NCI-H1417 treated with DMSO at 0.1 percent for 48 hours (cell line): ENCODE measurements at regions not wholly inside any gene's neighbourhood (a gene's known extent, or its start where the extent isn't known, plus 50 kb on each side); places are given as distances from the start of the nearest gene placed in this dataset.
"Not testable (repeated sequence)": the region's sequence is repeated elsewhere in the genome, so short reads cannot be mapped to it uniquely, and the experiment has no call there.

Source experiments
- DNase-seq: peaks from one replicate; lab custom pipeline; 2025; lab: John Stamatoyannopoulos, UW

DNA sequence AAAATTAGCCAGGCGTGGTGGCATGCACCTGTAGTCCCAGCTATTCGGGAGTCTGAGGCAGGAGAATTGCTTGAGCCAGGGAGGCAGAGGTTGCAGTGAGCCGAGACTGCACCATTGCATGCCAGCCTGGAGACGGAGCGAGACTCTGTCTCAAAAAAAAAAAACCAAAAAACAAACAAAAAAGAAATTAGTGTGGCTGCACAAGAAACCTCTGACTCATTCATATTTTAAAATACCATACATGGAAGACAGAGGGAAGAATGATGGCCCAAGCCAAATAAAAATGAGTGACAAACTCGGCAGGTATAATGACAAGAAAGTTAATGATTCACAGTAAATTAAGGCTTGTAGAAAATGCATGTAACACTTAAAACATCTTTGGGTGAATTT lies 875.8 kb downstream of the EPHA4 start:
- no peak for DNase-seq

DNA sequence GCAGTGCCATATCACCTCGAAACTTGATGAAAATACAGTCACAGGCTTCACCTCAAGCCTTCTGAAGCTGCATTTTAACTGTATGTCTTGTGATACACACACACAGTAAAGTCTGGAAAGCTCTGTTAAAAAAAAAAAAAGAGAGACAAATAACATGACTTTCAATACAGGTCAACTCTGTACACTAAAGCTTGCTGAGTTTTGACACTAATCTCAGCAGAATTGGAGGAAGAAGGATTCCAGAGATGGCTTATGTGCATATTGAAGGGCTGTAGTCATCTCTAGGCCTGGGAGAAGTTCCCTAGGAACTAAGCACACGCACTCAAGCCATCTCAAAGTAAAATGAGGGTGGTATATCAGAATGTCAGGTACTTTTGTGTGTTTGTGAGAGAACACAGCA lies 875.1 kb downstream of the EPHA4 start:
- no peak for DNase-seq

DNA sequence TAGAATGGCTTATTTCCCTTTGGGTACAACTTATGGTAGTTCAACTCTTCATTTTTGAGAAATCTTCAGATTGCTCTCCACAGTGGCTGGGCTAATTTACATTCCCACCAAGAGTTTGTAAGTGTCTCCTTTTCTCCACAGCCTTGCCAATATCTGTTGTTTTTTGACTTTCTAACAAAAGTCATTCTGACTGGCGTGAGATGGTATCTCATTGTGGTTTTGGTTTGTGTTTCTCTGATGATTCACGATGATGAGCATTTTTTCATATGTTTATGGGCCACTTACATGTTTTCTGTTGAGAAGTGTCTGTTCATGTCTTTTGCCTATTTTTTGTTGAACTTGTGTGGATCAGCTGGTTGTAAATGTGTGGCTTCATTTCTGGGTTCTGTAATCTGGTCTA lies 871.0 kb downstream of the EPHA4 start:
- DNase-seq: no peak

DNA sequence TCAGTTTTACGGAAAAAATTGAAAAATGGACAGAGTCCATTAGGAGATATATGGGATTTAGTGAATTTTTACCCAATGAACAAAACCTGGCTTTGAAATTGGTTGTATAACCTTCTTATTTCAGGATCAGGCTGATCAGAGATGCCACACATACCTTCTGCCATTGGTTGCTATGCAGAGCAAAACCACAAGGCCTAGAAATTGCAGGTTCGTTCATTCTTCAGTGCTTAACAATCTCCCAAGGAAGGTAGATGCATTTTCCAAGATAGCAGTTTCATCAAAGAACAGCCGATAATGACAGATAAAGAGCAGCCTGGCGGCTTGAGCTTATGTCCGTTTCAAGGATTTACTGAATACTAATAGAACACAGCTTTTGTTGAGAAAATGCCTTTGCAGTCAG lies 868.8 kb downstream of the EPHA4 start:
- no peak for DNase-seq

DNA sequence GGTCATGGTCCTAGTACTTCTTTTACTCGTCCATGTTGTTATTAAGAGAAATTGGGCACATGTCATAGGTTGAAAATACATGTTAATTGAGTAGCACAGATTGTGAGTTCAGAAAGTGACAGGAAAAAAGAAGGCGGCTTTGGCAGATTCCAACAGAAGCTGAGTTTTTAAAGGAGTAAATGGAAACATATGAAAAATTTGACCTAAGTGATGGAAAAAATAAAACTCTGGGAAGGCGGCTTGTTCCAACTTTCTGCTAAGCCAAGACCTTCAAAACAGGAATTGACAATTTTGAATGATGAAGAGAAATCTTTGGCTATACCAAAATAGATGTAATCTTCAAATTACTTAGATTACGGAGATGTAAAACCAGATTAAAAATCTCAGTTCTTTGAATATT lies 868.0 kb downstream of the EPHA4 start:
- no peak for DNase-seq

DNA sequence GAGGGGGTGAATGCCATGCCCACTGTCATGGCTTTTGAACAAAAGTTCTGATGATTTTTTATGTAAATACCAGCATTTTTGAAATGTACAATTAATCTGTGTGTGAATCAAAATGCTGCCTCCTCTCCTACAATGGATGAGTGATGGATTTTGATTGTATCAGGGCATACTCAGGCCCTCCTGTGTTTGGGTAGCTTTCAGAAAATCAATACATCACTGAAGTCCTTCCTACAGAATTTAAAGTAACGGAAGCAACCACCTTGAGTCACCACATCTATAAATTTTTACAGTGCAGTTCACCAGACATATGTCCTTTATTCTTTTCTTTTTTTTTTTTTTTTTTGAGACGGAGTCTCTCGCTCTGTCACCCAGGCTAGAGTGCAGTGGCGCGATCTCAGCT lies 867.3 kb downstream of the EPHA4 start:
- no peak for DNase-seq

DNA sequence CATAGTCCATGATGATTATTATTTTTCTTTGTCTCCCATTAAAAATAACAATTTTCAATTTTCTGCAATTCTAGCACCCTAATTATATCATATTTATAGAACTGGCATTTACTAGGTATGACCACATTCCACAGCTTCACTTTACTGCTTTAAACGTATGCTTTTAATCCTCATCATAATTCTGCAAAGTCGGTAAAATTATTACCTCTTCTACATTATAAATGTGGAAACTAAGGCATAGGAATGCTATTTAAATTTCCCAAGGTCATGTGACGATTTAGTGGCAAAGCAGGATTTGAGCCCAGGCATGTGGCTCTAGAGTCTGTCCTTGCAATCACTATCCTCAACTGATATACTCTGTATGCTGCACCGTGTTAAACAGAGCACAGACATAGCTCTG lies 866.4 kb downstream of the EPHA4 start:
- no peak for DNase-seq

DNA sequence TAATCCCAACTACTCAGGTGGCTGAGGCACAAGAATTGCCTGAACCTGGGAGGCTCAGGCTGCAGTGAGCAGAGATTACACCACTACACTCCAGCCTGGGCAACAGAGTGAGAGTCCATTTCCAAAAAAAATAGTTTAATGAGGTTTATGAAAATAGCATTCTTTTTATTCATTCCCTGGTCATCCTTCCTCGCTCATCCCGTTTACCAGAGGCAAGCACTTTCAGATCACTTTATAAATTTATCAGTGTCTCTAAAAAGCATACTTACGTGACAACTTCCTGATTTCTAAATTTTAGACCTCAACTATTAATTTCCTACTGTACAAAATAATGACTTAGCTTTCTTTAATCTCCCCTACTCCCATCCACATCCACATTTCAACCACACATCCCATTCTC lies 864.8 kb downstream of the EPHA4 start:
- no peak for DNase-seq

DNA sequence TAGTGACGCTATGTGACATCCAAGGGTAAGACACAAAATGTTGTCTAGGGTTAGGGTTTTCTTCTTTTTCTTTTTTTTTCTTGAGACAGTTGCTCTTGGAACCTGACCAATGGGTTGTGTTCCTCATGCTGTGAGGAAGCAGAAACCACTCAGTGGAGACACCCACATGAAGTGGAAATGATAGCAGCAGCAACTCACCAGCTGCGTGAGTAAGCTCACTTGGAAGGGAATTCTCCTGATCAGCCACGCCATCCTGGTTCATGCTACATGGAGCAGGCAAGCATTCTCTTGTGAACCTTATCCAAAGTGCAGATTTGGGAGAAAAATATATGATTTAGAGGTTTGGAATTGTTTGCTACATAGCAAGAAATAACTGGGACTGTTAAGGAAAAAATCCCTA lies 863.7 kb downstream of the EPHA4 start:
- DNase-seq: no peak

DNA sequence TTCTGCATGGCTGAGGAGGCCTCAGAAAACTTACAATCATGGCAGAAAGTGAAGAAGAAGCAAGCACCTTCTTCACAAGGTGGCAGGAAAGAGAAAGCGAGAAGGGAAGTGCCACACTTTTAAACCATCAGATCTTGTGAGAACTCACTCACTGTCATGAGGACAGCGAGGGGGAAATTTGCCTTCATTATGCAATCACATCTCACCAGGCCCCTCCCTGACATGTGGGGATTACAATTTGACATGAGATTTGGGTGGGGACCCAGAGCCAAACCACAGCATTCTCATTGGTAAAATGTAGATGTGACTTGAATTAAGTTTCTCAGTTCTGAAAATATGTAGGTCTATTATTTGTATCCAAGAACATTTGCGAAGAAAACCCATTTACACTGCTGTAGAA lies 854.8 kb downstream of the EPHA4 start:
- DNase-seq: no peak

DNA sequence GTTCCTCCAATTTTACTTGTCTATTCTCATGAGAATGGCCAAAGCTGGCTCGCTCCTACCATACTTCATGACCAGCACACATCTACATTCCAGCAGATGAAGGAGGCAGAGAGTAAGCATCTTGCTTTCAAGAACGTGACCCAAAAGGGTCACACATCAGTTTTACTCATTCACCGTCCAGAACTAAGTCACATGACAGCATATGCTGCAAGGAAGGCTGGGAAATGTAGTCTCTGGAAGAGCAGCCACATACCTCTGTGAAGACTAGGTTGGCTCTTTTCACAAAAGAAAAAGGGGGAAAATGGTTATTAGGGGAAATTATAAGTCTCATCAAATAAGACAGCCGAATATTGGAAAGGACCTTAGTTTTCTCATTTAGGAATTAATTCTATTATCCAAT lies 835.3 kb downstream of the EPHA4 start:
- no peak for DNase-seq

DNA sequence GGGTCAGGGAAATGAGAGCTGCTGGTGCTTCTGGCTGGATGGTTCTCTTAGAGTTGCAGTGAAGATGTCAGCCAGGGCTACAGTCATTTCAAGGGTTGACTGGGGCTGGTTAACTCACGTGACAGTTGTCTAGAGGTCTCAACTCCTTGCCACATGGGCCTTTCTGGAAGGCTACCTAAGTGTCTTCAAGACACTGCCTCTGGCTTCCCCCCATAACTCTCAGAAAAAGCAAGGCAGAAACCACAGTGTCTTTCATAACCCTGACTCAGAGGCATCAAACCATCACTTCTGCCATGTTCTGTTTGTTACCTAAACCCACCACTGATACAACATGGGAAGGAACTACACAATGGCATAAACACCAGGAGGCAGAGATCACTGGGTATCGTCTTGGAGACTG lies 828.9 kb downstream of the EPHA4 start:
- no peak for DNase-seq

DNA sequence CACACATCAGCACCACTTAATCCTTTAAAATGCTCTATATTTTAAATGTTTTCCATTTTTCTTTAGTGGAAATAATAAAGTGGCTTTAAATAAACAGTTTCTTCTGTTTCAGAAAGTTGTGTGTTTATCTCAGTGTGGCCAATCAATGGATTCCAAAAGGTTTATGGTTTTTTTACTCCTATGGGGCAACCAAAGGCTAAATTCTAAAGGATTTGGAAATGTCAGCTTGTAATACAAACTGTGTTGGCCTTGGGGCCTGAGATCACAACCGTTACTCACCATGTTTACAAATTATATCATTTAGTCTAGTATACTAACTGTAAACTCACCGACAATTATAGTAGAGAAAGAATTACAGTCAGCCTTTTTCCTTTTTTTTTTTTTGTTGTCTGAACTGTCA lies 827.2 kb downstream of the EPHA4 start:
- DNase-seq: no peak

DNA sequence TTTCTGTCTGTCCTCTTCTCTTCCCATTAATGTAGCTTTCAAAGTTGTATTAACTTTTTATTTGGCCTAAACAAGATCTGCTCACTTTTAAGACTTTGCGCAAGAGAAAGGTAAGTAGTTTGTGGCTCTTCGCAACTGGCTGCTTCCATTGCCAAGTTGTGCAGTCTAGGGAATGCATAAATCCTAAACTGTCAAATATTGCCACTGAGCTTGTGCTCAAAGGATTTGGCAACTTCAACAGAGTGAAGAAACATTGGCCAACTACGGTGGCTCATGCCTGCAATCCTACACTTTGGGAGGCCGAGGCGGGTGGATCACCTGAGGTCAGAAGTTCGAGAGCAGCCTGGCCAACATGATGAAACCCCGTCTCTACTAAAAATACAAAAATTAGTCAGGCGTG lies 826.4 kb downstream of the EPHA4 start:
- no peak for DNase-seq

DNA sequence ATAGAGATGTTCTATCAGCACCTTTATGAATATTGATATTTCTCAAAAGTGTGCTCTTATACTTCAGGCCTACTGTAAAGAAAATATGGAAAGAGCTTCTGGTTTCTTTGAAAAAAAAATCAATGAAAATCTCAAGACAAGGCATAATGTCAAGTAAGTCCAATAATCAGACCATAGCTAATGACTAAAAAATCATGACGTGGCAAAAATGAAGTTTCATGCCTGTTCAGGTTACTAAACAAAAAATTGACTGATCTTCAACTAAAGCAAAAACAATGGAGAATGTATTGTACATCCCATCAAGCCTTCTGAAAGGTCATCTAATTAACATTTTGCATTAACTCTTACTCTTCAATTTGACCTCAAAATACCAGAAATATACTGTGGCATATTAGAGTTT lies 824.4 kb downstream of the EPHA4 start:
- no peak for DNase-seq

DNA sequence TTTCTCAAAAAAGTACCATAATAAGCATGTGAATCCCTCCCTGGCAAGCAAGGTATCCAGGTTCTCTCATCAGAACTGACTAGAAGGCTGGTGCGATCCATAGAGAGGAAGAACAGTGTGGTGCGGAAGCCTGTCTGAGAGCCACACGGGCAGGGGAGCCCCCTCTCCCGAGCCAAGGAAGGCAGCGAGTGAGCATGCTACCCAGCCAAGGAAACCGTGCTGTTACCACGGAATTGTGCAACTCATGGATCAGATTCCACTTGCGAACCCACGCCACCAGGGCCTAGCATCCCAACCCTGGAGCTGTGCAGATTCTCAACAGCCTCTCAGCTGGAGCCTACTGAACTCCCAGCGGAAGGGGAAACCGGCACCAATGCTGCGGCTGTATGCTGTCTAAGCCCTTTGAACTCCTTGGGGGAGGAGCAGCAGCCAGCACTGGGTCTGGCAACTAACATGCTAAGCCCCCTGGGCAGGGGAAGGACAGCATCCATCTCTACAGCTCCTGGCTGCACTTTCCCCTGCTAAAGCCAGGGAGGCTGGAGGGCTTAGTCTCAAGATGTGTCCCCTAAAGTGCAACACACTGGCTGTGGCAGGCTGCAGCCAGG lies 823.1 kb downstream of the EPHA4 start:
- DNase-seq: no peak

DNA sequence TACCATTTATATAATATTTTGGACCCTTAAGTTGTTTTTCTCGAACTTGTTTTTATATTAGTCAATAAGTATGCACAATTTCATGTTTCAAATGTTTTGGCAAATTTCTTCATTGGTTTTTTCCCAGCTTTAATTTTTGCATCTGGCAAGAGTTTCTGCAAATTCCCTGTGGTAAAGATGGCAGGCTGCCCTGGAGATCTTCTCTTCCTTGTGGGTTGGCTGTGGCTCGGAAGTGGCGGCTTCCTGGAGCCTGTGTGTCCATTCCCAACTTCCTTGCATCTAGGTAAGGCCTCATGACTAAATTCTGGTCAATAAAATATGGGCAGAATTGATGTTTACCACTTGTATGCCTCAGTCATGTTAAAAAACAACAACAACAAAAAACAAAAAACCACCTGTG lies 818.6 kb downstream of the EPHA4 start:
- DNase-seq: no peak

DNA sequence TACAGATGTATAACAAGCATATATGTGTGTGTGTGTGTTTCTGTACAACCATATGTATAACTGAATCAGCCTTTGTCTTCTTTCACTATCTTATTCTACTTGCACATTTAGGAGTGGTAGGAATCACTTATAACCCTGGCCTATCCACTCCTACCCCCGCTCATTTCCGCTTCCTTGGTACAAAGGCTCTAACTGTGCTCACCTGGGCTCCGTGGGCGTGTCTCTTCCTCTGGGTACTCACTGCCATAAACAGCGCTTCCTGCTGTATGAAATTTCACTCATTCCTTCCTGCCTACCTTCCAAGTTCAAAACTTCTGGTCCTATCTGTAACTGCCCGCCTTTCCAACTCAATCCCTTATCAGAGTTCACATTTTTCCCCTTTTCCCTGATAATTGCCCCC lies 815.5 kb downstream of the EPHA4 start:
- DNase-seq: no peak

DNA sequence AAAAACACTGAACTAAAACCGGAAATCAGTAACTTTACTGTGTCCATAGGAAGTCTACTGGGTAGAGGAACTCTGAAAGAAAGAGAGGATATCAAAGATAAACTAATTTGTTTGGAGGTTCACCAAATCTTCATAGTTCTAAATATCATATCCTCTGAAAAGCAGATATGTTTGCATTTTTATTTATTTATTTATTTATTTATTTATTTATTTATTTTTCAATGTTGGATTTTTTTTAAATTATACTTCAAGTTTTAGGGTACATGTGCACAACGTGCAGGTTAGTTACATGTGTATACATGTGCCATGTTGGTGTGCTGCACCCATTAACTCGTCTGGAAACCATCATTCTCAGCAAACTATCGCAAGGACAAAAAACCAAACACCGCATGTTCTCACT lies 813.7 kb downstream of the EPHA4 start:
- not testable (repeated sequence) for DNase-seq

DNA sequence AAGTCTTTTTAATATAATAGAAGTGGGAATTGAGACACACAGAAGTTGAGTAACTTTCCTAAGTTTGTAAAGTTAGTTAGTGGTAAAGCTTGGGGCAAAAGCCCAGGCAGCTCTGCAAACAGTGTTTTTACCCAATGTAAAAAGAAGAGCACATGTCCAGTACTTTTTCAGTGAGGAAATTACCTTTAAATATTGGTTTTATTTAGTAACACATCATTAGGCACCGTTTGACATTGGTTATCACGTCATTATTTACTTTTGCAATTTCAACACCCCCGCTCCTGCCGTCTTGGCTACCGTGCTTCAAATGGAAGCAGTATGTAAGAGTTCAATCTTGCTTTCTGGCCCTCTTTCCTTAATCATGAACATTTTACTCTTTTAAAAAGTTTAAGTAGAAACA lies 807.9 kb downstream of the EPHA4 start:
- DNase-seq: no peak

DNA sequence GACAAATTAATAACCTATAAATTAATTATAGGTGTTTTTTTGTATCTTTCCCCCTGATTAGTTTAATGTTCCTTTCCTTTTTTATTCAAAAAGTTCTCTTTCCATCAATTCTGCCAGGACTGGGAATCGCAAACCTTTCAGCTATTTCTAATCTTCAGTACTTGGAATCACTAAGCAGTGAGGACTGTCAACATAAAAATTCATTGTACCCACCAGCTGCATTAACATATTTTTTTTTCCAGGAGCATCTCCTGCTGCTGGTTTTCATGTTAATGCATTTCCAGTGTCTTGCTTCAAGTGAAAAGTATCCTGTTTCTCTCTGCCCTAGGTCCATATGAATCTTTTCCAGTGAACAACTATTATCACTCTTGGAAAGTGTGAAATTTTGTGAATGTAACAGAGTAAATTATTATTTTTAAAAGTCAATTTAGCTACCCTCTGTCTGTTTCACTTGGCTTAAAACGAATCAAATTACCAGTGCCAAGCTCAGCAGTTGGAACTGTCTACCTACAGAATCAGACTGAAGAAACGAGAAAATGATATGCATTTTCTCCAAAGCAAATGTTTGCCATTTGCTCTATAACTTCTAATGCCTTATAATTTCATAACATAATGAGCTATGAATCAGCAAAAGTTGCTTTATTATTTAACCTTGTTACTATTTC lies 804.4 kb downstream of the EPHA4 start:
- no peak for DNase-seq

DNA sequence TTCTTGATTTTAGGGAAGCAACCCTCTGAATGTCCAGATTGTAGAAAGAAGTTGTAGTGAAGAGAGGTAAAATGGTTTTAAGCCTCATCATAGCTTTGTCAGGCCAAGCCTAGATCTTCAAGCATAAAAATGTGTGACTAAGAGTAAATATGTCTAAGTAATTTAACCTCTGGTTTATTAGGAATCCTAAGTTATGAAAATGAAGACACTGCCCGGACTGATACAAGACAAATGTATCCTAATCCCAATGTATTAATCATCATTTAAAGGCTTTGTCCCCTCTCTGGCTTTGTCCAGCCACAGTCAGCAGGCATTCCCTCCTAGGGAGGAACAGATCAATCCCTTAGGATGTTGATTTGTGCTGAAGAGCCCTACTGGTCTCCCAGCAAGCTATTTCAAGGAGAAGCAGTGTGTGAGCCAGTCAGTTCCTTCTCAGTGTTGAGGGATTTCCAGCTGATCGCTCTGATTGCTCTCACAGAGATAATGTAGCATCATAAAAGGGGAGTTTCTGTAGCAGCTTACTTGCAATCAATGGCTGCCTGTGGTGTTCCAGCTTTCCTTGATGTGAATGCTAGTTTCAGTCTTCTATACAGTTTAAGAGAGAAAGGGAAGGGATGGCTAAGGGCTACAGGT lies 796.1 kb downstream of the EPHA4 start:
- DNase-seq: no peak

DNA sequence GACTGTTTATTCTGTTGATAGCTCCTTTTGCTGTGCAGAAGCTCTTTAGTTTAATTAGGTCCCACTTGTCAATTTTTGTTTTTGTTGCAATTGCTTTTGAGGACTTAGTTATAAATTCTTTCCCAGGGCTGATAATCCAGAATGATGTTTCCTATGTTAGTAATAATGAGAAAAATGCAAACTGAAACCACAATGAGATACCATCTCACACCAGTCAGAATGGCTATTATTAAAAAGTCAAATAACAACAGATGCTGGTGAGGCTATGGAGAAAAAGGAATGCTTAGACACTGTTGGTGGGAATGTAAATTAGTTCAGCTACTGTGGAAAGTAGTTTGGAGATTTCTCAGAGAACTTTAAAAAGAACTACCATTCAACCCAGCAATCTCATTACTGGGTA lies 793.0 kb downstream of the EPHA4 start:
- DNase-seq: not testable (repeated sequence)

DNA sequence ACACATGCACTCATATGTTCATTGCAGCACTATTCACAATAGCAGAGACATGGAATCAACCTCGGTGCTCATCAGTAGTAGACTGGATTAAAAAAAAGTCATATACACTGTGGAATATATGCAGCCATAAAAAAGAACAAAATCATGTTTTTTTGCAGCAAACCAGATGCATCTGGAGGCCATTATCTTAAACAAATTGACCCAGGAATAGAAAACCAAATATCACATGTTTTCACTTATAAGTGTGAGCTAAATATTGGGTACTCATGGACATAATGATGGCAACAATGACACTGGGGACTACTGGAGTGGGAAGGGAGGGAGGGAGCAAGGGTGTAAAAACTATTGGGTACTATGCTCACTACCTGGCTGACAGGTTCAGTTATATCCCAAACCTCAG lies 792.6 kb downstream of the EPHA4 start:
- no peak for DNase-seq
